Gastrocnemius medialis (tissue), 4 donors: ENCODE measurements at regions not wholly inside any gene's neighbourhood (a gene's known extent, or its start where the extent isn't known, plus 50 kb on each side); places are given as distances from the start of the nearest gene placed in this dataset.
"Not testable (repeated sequence)": the region's sequence is repeated elsewhere in the genome, so short reads cannot be mapped to it uniquely, and the experiment has no call there.

Experiments used
- ATAC-seq, 2 donors: fragments of 150-250 bp; one replicate each; pipeline ENCODE4 v1.9.1; 2016
- DNase-seq, 2 donors: peaks; one replicate each; pipeline ENCODE4 v3.0.0-alpha.2; 2019
- H3K27ac ChIP-seq, 4 donors: fragments of 200-600 bp; sonication (generic); 1 replicate in 1 of 4; 2 replicates in 3 of 4; pipeline ENCODE4 v1.5.1; 2016 to 2018; ENCODE audit warnings: mild to moderate bottlenecking in 2 of 4, moderate library complexity in 1 of 4
- H3K27me3 ChIP-seq, 3 donors: fragments of 200-600 bp; sonication (generic) in 2 of 3; 1 replicate in 1 of 3; 2 replicates in 2 of 3; pipeline versions ENCODE4 v1.5.1 to v1.6.0; 2016 to 2019; ENCODE audit warnings: mild to moderate bottlenecking in 1 of 3, moderate library complexity in 1 of 3
- H3K36me3 ChIP-seq, 2 donors: fragments of 200-600 bp; sonication (generic) in 1 of 2; one replicate each; pipeline ENCODE4 v1.5.1; 2017 to 2018
- H3K4me1 ChIP-seq, 2 donors: fragments of 200-600 bp; sonication (generic) in 1 of 2; one replicate each; pipeline ENCODE4 v1.5.1; 2016 to 2017; ENCODE audit warnings: mild to moderate bottlenecking in 2 of 2
- H3K4me3 ChIP-seq, 4 donors: fragments of 200-600 bp; sonication (generic) in 3 of 4; 1 replicate in 1 of 4; 2 replicates in 3 of 4; pipeline ENCODE4 v1.5.1; 2016 to 2019; ENCODE audit warnings: mild to moderate bottlenecking in 2 of 4
- H3K9me3 ChIP-seq, 3 donors: fragments of 200-600 bp; sonication (generic) in 2 of 3; 1 replicate in 1 of 3; 2 replicates in 2 of 3; pipeline ENCODE4 v1.5.1; 2016 to 2019
- POLR2A ChIP-seq, 2 donors: fragments of 450-650 bp; IDR thresholded peaks; one replicate each; pipeline ENCODE4 v1.6.1; 2017; ENCODE audit warnings: antibody characterized with exemption in 2 of 2, mild to moderate bottlenecking in 2 of 2, moderate library complexity in 2 of 2
- in situ Hi-C, 4 donors: fragments of 200-750 bp; cut with MboI; loops; one replicate each; pipeline versions ENCODE4 v1.15.0 to v1.8.0; 2017; ENCODE audit warnings: low sequenced_read_pairs in 4 of 4
- intact Hi-C: fragments of 100-400 bp; cut with DNase I; formaldehyde crosslinking; loops from one replicate; pipeline ENCODE4 v1.15.1; 2023; ENCODE audit warnings: low total_unique reads
- TF ChIP-seq, protein P1 (sequence below), 5 experiments: fragments of 450-650 bp in 3 of 5; fragments of 200-600 bp in 2 of 5; sonication (generic) in 2 of 5; IDR thresholded peaks in 4 of 5; conservative IDR thresholded peaks in 1 of 5; 1 replicate in 4 of 5; 2 replicates in 1 of 5; pipeline ENCODE4 v1.5.1; 2016 to 2019; ENCODE audit warnings: antibody characterized with exemption in 5 of 5, mild to moderate bottlenecking in 3 of 5, moderate library complexity in 3 of 5

DNA sequence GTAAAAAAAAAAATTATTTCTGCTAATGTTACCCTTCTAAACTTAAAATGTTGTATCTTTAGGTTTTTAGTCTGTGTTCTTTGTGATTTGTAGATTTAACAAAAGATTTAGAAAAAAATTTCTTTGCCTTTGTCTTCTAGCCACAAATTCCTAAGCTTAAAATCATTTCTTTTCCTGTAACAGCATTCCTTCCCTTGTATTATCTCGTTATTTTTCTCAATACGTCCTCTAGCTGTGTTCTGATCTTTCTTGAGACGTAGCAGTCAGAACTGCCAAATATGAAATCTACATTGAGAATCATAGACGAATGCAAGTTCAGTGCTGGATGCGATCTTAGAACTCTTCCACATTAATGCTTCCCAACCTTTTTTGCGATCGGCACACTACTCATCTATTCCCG lies 283.1 kb downstream of the UTRN start:
- Histone ChIP-seq H3K27ac (no peak overlapping the region), H3K9me3 (no peaks in the 10 kb centered on the region), H3K27me3 (no peaks in the 10 kb centered on the region), H3K4me1 (no peaks in the 10 kb centered on the region), H3K36me3 (peaks cover 0 to 4% of the 10 kb centered on the region in 2 donors), H3K4me3 (no peak overlapping the region)
- intact Hi-C loops, result no loop called here
- no peak for DNase-seq
- TF ChIP-seq, protein P1, sequence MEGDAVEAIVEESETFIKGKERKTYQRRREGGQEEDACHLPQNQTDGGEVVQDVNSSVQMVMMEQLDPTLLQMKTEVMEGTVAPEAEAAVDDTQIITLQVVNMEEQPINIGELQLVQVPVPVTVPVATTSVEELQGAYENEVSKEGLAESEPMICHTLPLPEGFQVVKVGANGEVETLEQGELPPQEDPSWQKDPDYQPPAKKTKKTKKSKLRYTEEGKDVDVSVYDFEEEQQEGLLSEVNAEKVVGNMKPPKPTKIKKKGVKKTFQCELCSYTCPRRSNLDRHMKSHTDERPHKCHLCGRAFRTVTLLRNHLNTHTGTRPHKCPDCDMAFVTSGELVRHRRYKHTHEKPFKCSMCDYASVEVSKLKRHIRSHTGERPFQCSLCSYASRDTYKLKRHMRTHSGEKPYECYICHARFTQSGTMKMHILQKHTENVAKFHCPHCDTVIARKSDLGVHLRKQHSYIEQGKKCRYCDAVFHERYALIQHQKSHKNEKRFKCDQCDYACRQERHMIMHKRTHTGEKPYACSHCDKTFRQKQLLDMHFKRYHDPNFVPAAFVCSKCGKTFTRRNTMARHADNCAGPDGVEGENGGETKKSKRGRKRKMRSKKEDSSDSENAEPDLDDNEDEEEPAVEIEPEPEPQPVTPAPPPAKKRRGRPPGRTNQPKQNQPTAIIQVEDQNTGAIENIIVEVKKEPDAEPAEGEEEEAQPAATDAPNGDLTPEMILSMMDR (IDR thresholded peaks at IDR 0.05 in 4 of 5, conservative IDR thresholded peaks at IDR 0.05 in 1 of 5), result no peak
- no peak for TF ChIP-seq POLR2A (IDR thresholded peaks at IDR 0.05)
- no peak for ATAC-seq
- in situ Hi-C loops, result no loop called here

DNA sequence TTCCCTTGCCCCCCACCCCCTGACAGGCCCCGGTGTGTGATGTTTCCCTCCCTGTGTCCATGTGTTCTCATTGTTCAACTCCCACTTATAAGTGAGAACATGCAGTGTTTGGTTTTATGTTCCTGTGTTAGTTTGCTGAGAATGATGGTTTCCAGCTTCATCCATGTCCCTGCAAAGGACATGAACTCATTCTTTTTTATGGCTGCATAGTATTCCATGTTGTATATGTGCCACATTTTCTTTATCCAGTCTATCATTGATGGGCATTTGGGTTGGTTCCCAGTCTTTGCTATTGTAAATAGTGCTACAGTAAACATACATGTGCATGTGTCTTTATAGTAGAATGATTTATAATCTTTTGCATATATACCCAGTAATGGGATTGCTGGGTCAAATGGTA lies 287.4 kb downstream of the UTRN start:
- H3K4me3 ChIP-seq, ATAC-seq, H3K4me1 ChIP-seq, H3K36me3 ChIP-seq, H3K9me3 ChIP-seq, H3K27me3 ChIP-seq, in situ Hi-C loops, DNase-seq, H3K27ac ChIP-seq, intact Hi-C loops: not testable (repeated sequence)

DNA sequence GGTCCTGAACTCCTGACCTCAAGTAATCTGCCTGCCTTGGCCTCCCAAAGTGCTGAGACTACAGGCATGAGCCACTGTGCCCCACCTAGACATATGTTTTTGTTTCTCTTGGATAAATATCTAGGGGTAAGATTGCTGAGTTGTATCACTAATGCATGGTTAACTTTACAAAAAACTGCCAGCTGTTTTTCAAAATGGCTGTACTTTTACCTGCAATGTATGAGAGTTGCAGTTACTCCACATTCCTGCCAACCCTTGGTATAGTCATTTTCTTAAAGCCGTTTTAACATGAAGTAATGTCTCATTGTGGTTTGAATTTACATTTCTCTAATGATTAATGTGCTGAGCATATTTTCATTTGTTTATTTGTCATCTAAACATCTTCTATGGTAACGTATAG lies 289.7 kb downstream of the UTRN start:
- ATAC-seq, result no peak
- no peak for TF ChIP-seq POLR2A (IDR thresholded peaks at IDR 0.05)
- TF ChIP-seq, protein P1 (IDR thresholded peaks at IDR 0.05 in 4 of 5, conservative IDR thresholded peaks at IDR 0.05 in 1 of 5), result no peak
- Histone ChIP-seq H3K27me3 (no peaks in the 10 kb centered on the region), H3K36me3 (peaks cover 0 to 15% of the 10 kb centered on the region in 2 donors), H3K9me3 (no peaks in the 10 kb centered on the region), H3K27ac (no peak overlapping the region), H3K4me3 (no peak overlapping the region), H3K4me1 (no peaks in the 10 kb centered on the region)
- DNase-seq, result no peak
- in situ Hi-C loops (loop anchor here (25.0 kb wide), 3 partner anchors 463 to 1063 kb away; no protein-coding TSS in a partner anchor), intact Hi-C loops (no loop called here)

DNA sequence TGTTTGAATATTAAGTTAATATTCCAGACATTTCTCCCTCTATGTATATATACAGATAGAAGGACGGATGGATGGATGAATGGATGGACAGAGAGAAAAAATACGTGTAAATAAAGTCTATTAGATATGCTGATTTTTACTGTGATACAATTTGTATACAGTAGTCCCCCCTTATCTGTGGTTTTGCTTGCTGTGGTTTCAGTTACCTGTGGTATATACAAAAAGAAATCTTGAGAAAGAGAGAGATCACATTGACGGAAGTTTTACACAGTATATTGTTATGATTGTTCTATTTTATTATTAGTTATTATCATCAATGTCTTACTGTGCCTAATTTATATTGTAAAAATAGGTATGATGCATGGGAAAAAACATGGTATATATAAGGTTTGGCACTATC lies 290.2 kb downstream of the UTRN start:
- Histone ChIP-seq H3K4me1 (peaks cover 0 to 1% of the 10 kb centered on the region in 2 donors), H3K4me3 (no peak overlapping the region), H3K27me3 (no peaks in the 10 kb centered on the region), H3K27ac (no peak overlapping the region), H3K9me3 (no peaks in the 10 kb centered on the region), H3K36me3 (peaks cover 0 to 15% of the 10 kb centered on the region in 2 donors)
- TF ChIP-seq, protein P1 (IDR thresholded peaks at IDR 0.05 in 4 of 5, conservative IDR thresholded peaks at IDR 0.05 in 1 of 5), result no peak
- in situ Hi-C loops, result loop anchor here (25.0 kb wide), 3 partner anchors 462 to 1062 kb away; no protein-coding TSS in a partner anchor
- no peak for DNase-seq
- ATAC-seq, result no peak
- intact Hi-C loops, result no loop called here

DNA sequence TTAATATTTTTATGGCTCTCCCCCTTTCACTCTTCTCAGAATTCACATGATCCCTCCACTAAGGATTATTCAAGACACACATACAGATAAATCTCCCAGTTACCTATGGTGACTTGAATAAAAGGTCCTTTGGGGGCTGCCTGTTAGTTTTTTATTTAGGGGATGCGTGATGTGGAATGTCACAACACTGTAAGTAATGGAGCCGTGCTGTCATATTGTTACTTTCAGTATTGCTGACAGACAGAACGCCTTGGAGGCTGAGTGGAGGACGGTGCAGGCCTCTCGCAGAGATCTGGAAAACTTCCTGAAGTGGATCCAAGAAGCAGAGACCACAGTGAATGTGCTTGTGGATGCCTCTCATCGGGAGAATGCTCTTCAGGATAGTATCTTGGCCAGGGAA lies 291.7 kb downstream of the UTRN start:
- no peak for ATAC-seq
- intact Hi-C loops (no loop called here), in situ Hi-C loops (loop anchor here (25.0 kb wide), 3 partner anchors 460 to 1060 kb away; no protein-coding TSS in a partner anchor)
- peaks cover 0 to 15% of the 10 kb centered on the region in 2 donors for H3K36me3 ChIP-seq
- no peaks in the 10 kb centered on the region for H3K27me3 ChIP-seq
- no peak for DNase-seq
- no peaks in the 10 kb centered on the region for H3K9me3 ChIP-seq
- no peak for TF ChIP-seq POLR2A (IDR thresholded peaks at IDR 0.05)
- H3K4me3 ChIP-seq, result no peak overlapping the region
- peaks cover 3 to 9% of the 10 kb centered on the region in 2 donors for H3K4me1 ChIP-seq
- H3K27ac ChIP-seq, result no peak overlapping the region
